GM23338 (cell line): ENCODE measurements at regions not wholly inside any gene's neighbourhood (a gene's known extent, or its start where the extent isn't known, plus 50 kb on each side); places are given as distances from the start of the nearest gene placed in this dataset.

Experiments
- ATAC-seq: fragments of 200-7000 bp; cut with Tn5 transposase; 3 replicates; pipeline ENCODE4 v1.9.1; 2020
- DNase-seq: peaks from one replicate; pipeline ENCODE4 v3.0.0-alpha.2; 2015; ENCODE audit warnings: low spot score
- H2AFZ ChIP-seq: fragments of 200-600 bp; sonication (generic); 2 replicates; pipeline ENCODE4 v1.8.0; 2016; ENCODE audit warnings: antibody characterized with exemption, mild to moderate bottlenecking, moderate library complexity
- H3F3A ChIP-seq: fragments of 200-600 bp; sonication (generic); replicated peaks from 2 replicates; pipeline ENCODE4 v1.8.0; 2017; ENCODE audit warnings: antibody characterized with exemption, mixed run types, low read depth
- H3K27ac ChIP-seq: fragments of 200-600 bp; sonication (generic); 2 replicates; pipeline ENCODE4 v1.6.1; 2016; ENCODE audit warnings: low read depth
- H3K27me3 ChIP-seq: fragments of 200-600 bp; sonication (generic); 2 replicates; pipeline ENCODE4 v1.8.0; 2016; ENCODE audit warnings: mild to moderate bottlenecking, mixed run types, moderate library complexity; ENCODE audit not compliant: insufficient read depth
- H3K36me3 ChIP-seq: fragments of 200-600 bp; sonication (generic); 2 replicates; pipeline ENCODE4 v1.8.0; 2016; ENCODE audit warnings: mild to moderate bottlenecking; ENCODE audit not compliant: insufficient read depth
- H3K4me1 ChIP-seq: fragments of 200-600 bp; sonication (generic); 2 replicates; pipeline ENCODE4 v1.8.0; 2016; ENCODE audit warnings: mild to moderate bottlenecking, moderate library complexity; ENCODE audit not compliant: insufficient read depth
- H3K4me2 ChIP-seq: fragments of 200-600 bp; sonication (generic); 2 replicates; pipeline ENCODE4 v1.7.1; 2017; ENCODE audit warnings: mixed run types
- H3K4me3 ChIP-seq: fragments of 200-600 bp; sonication (generic); 2 replicates; pipeline ENCODE4 v1.6.1; 2016; ENCODE audit warnings: mixed run types
- H3K79me2 ChIP-seq: fragments of 200-600 bp; sonication (generic); replicated peaks from 2 replicates; pipeline ENCODE4 v1.8.0; 2017; ENCODE audit warnings: mild to moderate bottlenecking; ENCODE audit not compliant: insufficient read depth
- H3K9me2 ChIP-seq: fragments of 200-600 bp; sonication (generic); 2 replicates; pipeline ENCODE4 v1.8.0; 2017; ENCODE audit not compliant: insufficient read depth
- H4K20me1 ChIP-seq: fragments of 200-600 bp; sonication (generic); replicated peaks from 2 replicates; pipeline ENCODE4 v1.8.0; 2017; ENCODE audit warnings: mild to moderate bottlenecking; ENCODE audit not compliant: insufficient read depth
- H3K27ac Mint-ChIP-seq: 2 replicates; pipeline ENCODE4 v1.8.0; 2020; ENCODE audit warnings: inconsistent platforms, mild to moderate bottlenecking, moderate library complexity, mixed read lengths
- H3K27me3 Mint-ChIP-seq: 3 replicates; pipeline ENCODE4 v1.8.0; 2022; ENCODE audit warnings: low read depth, mild to moderate bottlenecking, moderate library complexity, mixed read lengths, inconsistent platforms; ENCODE audit not compliant: insufficient read depth, poor library complexity
- H3K36me3 Mint-ChIP-seq: 3 replicates; pipeline ENCODE4 v1.8.0; 2021; ENCODE audit warnings: low read depth, mild to moderate bottlenecking, inconsistent platforms, moderate library complexity, mixed read lengths
- H3K4me1 Mint-ChIP-seq: 3 replicates; pipeline ENCODE4 v1.8.0; 2020; ENCODE audit warnings: mild to moderate bottlenecking, inconsistent platforms, mixed read lengths
- H3K4me3 Mint-ChIP-seq: 3 replicates; pipeline ENCODE4 v1.8.0; 2021; ENCODE audit warnings: moderate library complexity, mild to moderate bottlenecking, inconsistent platforms, mixed read lengths
- H3K9me3 Mint-ChIP-seq: 3 replicates; pipeline ENCODE4 v1.8.0; 2020; ENCODE audit warnings: moderate library complexity, mild to moderate bottlenecking, inconsistent platforms, mixed read lengths
- EZH2 ChIP-seq: fragments of 200-600 bp; sonication (generic); IDR thresholded peaks from one replicate; pipeline ENCODE4 v1.8.0; 2017; ENCODE audit warnings: antibody characterized with exemption, mild to moderate bottlenecking, low read depth; ENCODE audit not compliant: unreplicated experiment
- EZH2phosphoT487 ChIP-seq: fragments of 200-600 bp; sonication (generic); IDR thresholded peaks from one replicate; pipeline ENCODE4 v1.8.1; 2018; ENCODE audit warnings: antibody characterized with exemption; ENCODE audit not compliant: unreplicated experiment
- POLR2AphosphoS5 ChIP-seq: IDR thresholded peaks from 2 replicates; pipeline ENCODE4 v1.6.1; 2016; ENCODE audit warnings: antibody characterized with exemption, low read depth
- STAT1 ChIP-seq: IDR thresholded peaks from one replicate; pipeline ENCODE4 v1.6.1; 2016; ENCODE audit warnings: antibody characterized with exemption; ENCODE audit not compliant: unreplicated experiment
- TF ChIP-seq, protein P1 (sequence below): IDR thresholded peaks from one replicate; pipeline ENCODE4 v1.6.1; 2018; ENCODE audit warnings: antibody characterized with exemption; ENCODE audit not compliant: unreplicated experiment
- TF ChIP-seq, protein P2 (sequence below), 2 experiments: fragments of 200-600 bp in 1 of 2; sonication (generic) in 1 of 2; conservative IDR thresholded peaks; 2 replicates each; pipeline versions ENCODE4 v1.5.1 to v1.6.1; 2016 to 2017; ENCODE audit warnings: antibody characterized with exemption in 2 of 2, low read depth in 2 of 2, mild to moderate bottlenecking in 2 of 2, moderate library complexity in 1 of 2
- TF ChIP-seq, protein P3 (sequence below): fragments of 250-450 bp; sonication (Bioruptor Pico); IDR thresholded peaks from 2 replicates; pipeline ENCODE4 v1.5.0; 2020; ENCODE audit warnings: mild to moderate bottlenecking, moderate library complexity

DNA sequence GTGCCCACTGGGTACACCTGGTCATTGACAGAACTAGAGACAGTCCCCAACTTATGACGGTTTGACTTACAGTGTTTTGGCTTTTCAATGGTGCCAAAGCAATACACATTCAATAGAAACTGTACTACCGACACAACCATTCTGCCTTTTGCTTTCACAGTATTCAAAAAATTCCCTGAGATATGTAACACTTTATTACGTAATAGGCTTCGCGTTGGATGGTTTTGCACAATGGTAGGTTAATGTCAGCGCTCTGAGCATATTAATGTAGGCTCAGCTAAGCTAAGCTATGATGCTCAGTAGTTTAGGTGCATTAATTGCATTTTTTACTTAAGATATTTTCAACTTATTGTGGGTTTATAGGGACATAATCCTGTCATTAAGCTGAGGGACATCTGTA is 105.1 kb upstream of the B3GAT1 start (continued):
- no peak for TF ChIP-seq STAT1
- TF ChIP-seq POLR2AphosphoS5 = no peak
- TF ChIP-seq, protein P1, sequence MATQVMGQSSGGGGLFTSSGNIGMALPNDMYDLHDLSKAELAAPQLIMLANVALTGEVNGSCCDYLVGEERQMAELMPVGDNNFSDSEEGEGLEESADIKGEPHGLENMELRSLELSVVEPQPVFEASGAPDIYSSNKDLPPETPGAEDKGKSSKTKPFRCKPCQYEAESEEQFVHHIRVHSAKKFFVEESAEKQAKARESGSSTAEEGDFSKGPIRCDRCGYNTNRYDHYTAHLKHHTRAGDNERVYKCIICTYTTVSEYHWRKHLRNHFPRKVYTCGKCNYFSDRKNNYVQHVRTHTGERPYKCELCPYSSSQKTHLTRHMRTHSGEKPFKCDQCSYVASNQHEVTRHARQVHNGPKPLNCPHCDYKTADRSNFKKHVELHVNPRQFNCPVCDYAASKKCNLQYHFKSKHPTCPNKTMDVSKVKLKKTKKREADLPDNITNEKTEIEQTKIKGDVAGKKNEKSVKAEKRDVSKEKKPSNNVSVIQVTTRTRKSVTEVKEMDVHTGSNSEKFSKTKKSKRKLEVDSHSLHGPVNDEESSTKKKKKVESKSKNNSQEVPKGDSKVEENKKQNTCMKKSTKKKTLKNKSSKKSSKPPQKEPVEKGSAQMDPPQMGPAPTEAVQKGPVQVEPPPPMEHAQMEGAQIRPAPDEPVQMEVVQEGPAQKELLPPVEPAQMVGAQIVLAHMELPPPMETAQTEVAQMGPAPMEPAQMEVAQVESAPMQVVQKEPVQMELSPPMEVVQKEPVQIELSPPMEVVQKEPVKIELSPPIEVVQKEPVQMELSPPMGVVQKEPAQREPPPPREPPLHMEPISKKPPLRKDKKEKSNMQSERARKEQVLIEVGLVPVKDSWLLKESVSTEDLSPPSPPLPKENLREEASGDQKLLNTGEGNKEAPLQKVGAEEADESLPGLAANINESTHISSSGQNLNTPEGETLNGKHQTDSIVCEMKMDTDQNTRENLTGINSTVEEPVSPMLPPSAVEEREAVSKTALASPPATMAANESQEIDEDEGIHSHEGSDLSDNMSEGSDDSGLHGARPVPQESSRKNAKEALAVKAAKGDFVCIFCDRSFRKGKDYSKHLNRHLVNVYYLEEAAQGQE = no peak
- TF ChIP-seq, protein P2, sequence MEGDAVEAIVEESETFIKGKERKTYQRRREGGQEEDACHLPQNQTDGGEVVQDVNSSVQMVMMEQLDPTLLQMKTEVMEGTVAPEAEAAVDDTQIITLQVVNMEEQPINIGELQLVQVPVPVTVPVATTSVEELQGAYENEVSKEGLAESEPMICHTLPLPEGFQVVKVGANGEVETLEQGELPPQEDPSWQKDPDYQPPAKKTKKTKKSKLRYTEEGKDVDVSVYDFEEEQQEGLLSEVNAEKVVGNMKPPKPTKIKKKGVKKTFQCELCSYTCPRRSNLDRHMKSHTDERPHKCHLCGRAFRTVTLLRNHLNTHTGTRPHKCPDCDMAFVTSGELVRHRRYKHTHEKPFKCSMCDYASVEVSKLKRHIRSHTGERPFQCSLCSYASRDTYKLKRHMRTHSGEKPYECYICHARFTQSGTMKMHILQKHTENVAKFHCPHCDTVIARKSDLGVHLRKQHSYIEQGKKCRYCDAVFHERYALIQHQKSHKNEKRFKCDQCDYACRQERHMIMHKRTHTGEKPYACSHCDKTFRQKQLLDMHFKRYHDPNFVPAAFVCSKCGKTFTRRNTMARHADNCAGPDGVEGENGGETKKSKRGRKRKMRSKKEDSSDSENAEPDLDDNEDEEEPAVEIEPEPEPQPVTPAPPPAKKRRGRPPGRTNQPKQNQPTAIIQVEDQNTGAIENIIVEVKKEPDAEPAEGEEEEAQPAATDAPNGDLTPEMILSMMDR (conservative IDR thresholded peaks at IDR 0.05; ENCODE audit: low read depth in 2 of 2) = no peak

DNA sequence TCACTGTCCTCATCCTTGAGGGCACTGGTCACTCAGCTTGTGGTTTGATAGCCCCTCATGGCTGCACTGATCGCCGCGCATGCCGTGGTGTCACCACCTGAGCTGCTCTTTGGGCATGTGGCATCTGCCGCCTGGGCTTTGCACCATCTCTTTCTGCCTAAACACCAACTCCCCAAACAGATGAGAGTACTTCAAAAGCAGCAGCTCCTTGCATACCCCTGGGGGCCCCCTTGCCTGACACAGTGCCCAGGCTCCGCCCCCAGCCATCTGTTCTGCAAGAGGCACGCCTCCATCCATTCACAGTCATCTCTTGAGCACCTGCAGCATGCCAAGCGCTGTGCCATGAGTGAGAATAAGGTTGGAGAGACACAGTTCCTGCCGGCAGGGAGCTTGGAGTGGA is 104.5 kb upstream of the B3GAT1 start:
- Histone ChIP-seq H3K27me3 (no peaks in the 10 kb centered on the region), H3K4me3 (no peak overlapping the region), H3K4me1 (no peaks in the 10 kb centered on the region; the same call in 1 of the 2 replicates), H3F3A (no peaks in the 10 kb centered on the region), H3K27ac (no peak overlapping the region), H3K36me3 (no peaks in the 10 kb centered on the region), H3K79me2 (no peaks in the 10 kb centered on the region), H3K9me2 (no peaks in the 10 kb centered on the region; the same call in 1 of the 2 replicates), H2AFZ (no peak overlapping the region), H4K20me1 (no peaks in the 10 kb centered on the region), H3K4me2 (no peak overlapping the region)
- Mint-ChIP-seq H3K27ac (no peak overlapping the region), H3K36me3 (no peaks in the 10 kb centered on the region), H3K4me1 (peaks cover 17% of the 10 kb centered on the region), H3K9me3 (no peaks in the 10 kb centered on the region; the same call in 2 of the 3 replicates), H3K4me3 (no peak overlapping the region), H3K27me3 (peaks cover 9% of the 10 kb centered on the region)
- peak; percentile 61 for ATAC-seq
- TF ChIP-seq EZH2phosphoT487 (no peak), STAT1 (no peak)
- DNase-seq = peak; percentile 31

DNA sequence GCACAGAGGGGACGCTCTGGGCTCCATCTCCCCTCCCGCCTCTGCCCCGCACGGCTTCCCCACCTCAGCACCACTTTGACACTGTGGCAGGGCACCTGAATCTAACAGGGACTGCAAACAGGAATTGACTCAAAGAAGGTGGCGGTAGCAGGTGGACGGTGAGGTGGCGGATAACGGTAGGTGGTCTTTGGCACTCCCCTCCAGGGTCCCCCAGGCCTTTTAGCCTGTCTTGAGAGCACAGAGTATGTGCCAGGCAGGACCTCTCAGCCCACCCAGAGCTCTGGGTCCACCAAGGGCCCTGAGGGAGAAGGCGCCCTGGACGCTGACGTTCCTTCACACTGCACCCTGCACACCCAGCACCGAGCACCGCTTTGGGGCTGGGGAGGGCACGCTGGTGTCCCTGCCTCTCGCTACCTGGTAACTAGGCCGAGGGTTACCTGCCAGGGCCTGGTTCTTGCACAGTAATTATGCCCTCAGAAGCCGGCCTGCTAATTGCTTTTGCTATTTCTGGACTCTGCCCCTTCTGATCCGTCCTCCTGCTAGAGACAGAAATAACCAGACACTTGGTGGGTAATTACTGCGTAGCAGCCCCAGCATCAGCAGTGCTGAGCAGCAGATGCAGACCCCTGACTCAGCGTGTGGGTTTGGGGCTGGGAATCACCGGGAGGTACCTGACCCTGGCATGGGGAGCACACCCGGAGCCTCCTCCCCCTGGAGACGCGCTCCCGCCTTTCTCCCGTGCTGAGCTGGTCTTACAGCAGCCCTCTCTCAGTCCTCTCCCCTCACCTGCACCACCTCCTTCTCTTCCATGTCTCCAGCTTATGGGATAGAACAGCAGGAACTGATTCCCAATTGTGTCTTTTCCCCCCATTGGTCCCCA is 103.3 kb upstream of the B3GAT1 start:
- Histone ChIP-seq H3K36me3 (no peaks in the 10 kb centered on the region), H3K4me3 (no peak overlapping the region), H3K27me3 (no peaks in the 10 kb centered on the region), H3K27ac (no peak overlapping the region), H3K9me2 (no peaks in the 10 kb centered on the region; the same call in 1 of the 2 replicates), H3F3A (no peaks in the 10 kb centered on the region), H3K4me2 (no peak overlapping the region), H3K4me1 (no peaks in the 10 kb centered on the region; the same call in 1 of the 2 replicates), H4K20me1 (no peaks in the 10 kb centered on the region), H2AFZ (no peak overlapping the region), H3K79me2 (no peaks in the 10 kb centered on the region)
- H3K27me3 Mint-ChIP-seq = peaks cover 13% of the 10 kb centered on the region
- no peaks in the 10 kb centered on the region for H3K36me3 Mint-ChIP-seq
- H3K4me1 Mint-ChIP-seq = peaks cover 21% of the 10 kb centered on the region
- no peak overlapping the region for H3K27ac Mint-ChIP-seq
- no peak overlapping the region for H3K4me3 Mint-ChIP-seq
- no peak for ATAC-seq
- H3K9me3 Mint-ChIP-seq = no peaks in the 10 kb centered on the region; the same call in 2 of the 3 replicates
- no peak for DNase-seq
- no peak for TF ChIP-seq EZH2
- TF ChIP-seq, protein P3, sequence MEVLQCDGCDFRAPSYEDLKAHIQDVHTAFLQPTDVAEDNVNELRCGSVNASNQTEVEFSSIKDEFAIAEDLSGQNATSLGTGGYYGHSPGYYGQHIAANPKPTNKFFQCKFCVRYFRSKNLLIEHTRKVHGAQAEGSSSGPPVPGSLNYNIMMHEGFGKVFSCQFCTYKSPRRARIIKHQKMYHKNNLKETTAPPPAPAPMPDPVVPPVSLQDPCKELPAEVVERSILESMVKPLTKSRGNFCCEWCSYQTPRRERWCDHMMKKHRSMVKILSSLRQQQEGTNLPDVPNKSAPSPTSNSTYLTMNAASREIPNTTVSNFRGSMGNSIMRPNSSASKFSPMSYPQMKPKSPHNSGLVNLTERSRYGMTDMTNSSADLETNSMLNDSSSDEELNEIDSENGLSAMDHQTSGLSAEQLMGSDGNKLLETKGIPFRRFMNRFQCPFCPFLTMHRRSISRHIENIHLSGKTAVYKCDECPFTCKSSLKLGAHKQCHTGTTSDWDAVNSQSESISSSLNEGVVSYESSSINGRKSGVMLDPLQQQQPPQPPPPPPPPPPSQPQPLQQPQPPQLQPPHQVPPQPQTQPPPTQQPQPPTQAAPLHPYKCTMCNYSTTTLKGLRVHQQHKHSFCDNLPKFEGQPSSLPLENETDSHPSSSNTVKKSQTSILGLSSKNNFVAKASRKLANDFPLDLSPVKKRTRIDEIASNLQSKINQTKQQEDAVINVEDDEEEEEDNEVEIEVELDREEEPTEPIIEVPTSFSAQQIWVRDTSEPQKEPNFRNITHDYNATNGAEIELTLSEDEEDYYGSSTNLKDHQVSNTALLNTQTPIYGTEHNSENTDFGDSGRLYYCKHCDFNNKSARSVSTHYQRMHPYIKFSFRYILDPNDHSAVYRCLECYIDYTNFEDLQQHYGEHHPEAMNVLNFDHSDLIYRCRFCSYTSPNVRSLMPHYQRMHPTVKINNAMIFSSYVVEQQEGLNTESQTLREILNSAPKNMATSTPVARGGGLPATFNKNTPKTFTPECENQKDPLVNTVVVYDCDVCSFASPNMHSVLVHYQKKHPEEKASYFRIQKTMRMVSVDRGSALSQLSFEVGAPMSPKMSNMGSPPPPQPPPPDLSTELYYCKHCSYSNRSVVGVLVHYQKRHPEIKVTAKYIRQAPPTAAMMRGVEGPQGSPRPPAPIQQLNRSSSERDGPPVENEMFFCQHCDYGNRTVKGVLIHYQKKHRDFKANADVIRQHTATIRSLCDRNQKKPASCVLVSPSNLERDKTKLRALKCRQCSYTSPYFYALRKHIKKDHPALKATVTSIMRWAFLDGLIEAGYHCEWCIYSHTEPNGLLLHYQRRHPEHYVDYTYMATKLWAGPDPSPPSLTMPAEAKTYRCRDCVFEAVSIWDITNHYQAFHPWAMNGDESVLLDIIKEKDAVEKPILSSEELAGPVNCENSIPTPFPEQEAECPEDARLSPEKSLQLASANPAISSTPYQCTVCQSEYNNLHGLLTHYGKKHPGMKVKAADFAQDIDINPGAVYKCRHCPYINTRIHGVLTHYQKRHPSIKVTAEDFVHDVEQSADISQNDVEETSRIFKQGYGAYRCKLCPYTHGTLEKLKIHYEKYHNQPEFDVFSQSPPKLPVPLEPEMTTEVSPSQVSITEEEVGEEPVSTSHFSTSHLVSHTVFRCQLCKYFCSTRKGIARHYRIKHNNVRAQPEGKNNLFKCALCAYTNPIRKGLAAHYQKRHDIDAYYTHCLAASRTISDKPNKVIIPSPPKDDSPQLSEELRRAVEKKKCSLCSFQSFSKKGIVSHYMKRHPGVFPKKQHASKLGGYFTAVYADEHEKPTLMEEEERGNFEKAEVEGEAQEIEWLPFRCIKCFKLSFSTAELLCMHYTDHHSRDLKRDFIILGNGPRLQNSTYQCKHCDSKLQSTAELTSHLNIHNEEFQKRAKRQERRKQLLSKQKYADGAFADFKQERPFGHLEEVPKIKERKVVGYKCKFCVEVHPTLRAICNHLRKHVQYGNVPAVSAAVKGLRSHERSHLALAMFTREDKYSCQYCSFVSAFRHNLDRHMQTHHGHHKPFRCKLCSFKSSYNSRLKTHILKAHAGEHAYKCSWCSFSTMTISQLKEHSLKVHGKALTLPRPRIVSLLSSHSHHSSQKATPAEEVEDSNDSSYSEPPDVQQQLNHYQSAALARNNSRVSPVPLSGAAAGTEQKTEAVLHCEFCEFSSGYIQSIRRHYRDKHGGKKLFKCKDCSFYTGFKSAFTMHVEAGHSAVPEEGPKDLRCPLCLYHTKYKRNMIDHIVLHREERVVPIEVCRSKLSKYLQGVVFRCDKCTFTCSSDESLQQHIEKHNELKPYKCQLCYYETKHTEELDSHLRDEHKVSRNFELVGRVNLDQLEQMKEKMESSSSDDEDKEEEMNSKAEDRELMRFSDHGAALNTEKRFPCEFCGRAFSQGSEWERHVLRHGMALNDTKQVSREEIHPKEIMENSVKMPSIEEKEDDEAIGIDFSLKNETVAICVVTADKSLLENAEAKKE = no peak
